ENCODE measurements at regions not wholly inside any gene's neighbourhood (a gene's known extent, or its start where the extent isn't known, plus 50 kb on each side); places are given as distances from the start of the nearest gene placed in this dataset.

DNA sequence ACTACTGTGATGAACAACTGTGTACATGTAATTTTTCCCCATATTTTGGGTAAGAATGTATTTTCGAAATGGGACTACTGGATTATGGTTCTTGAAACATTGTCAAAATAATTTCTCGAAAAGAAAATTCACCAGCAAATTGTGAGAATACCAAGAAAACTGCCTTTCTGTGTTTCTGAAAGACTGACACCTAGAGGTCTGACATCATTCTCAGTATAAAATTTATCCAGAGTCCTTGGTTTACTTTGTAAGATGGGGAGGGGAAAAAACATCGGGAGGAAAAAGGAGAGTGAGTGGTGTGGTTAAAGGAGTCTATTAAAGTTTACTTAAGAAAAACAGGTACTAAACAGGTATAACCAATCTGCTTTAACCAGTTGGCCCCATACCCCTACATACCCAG is 149.2 kb downstream of the CEP120 start:
- H3K27me3 ChIP-seq (ENCODE audit: control insufficient read depth, insufficient read depth, low read length) = no peaks in the 10 kb centered on the region
- WGBS (ENCODE audit: insufficient coverage, low lambda C conversion rate) = 70% methylated on average over 2 of the region's 3 CpGs
- DNase-seq = no peak
- no peaks in the 10 kb centered on the region for H3K36me3 ChIP-seq (ENCODE audit: control insufficient read depth, insufficient read depth, low read length)
- no peaks in the 10 kb centered on the region for H3K9me3 ChIP-seq (ENCODE audit: control insufficient read depth, low read depth, low read length)
- no peaks in the 10 kb centered on the region for H3K4me1 ChIP-seq (ENCODE audit: control insufficient read depth, insufficient read depth, low read length)
- no peak overlapping the region for H3K27ac ChIP-seq (ENCODE audit: low read length)
- H3K4me3 ChIP-seq (ENCODE audit: low read length) = no peak overlapping the region

DNA sequence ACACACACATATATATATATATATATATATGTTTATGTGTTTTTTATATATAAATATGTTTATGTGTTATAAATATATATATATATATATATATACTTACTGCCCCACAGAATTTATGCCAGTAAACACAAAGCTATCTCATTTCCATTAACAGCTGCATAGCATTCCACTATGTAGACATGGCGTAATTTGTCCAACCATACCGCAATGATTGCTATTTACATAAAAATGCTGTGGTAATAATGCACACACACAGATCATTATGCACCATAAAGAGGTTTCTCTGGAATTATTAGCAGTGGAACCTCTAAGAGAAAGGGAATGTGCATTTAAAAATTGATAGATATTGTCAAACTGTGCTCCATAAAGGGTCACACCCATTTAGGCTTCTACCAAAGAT is 150.1 kb downstream of the CEP120 start:
- no peaks in the 10 kb centered on the region for H3K4me1 ChIP-seq (ENCODE audit: control insufficient read depth, insufficient read depth, low read length)
- H3K36me3 ChIP-seq (ENCODE audit: control insufficient read depth, insufficient read depth, low read length) = no peaks in the 10 kb centered on the region
- WGBS (ENCODE audit: insufficient coverage, low lambda C conversion rate) = no CpG with 5 or more reads among the region's 2 CpGs
- H3K27ac ChIP-seq (ENCODE audit: low read length) = no peak overlapping the region
- H3K4me3 ChIP-seq (ENCODE audit: low read length) = no peak overlapping the region
- no peak for DNase-seq
- H3K9me3 ChIP-seq (ENCODE audit: control insufficient read depth, low read depth, low read length) = no peaks in the 10 kb centered on the region
- H3K27me3 ChIP-seq (ENCODE audit: control insufficient read depth, insufficient read depth, low read length) = no peaks in the 10 kb centered on the region

DNA sequence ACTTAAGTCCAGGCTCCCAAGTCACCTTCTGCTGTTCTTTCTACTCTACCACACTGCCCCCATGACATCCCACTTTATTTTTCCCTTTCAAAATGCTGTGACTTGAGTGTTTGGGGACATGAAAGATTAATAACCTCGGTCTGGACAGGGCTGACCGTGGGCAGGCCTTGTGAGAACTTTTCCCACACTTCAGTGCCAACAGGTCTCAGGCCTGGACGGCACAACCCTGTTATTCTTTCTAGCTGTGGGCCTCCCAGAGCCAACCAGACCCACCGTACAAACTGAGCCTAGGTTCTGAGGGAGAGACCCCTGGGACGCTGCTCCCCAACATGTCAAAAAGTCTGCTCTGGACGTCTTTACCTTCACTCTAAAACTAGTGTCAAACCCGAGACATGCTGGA is 153.4 kb downstream of the CEP120 start:
- Histone ChIP-seq H3K4me1 (ENCODE audit: control insufficient read depth, insufficient read depth, low read length) (no peaks in the 10 kb centered on the region), H3K36me3 (ENCODE audit: control insufficient read depth, insufficient read depth, low read length) (no peaks in the 10 kb centered on the region), H3K4me3 (ENCODE audit: low read length) (no peak overlapping the region), H3K9me3 (ENCODE audit: control insufficient read depth, low read depth, low read length) (no peaks in the 10 kb centered on the region), H3K27me3 (ENCODE audit: control insufficient read depth, insufficient read depth, low read length) (no peaks in the 10 kb centered on the region), H3K27ac (ENCODE audit: low read length) (no peak overlapping the region)
- no peak for DNase-seq
- 86% methylated on average over 1 of the region's 7 CpGs for WGBS (ENCODE audit: insufficient coverage, low lambda C conversion rate)

DNA sequence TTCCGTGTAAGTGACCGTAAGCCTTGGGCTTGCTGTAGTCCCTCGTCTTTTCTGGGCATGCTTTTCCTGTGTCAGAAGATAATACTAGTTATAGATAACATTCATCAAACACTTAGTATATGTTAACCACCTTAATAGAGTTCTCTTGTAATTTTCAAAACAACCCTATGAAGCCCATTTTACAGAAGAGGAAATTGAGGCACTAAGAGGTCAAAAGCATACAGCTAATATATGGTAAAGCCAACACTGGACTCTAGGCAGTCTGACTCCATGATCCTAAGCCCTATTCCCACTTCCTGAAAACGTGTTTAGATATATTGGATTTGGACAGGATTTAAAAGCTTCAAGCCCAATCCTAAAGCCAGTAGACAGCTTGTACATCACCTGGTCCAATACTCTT is 153.8 kb downstream of the CEP120 start:
- no peaks in the 10 kb centered on the region for H3K9me3 ChIP-seq (ENCODE audit: control insufficient read depth, low read depth, low read length)
- H3K4me3 ChIP-seq (ENCODE audit: low read length) = no peak overlapping the region
- 100% methylated on average over 1 of the region's 4 CpGs for WGBS (ENCODE audit: insufficient coverage, low lambda C conversion rate)
- H3K27me3 ChIP-seq (ENCODE audit: control insufficient read depth, insufficient read depth, low read length) = no peaks in the 10 kb centered on the region
- no peak overlapping the region for H3K27ac ChIP-seq (ENCODE audit: low read length)
- no peak for DNase-seq
- H3K4me1 ChIP-seq (ENCODE audit: control insufficient read depth, insufficient read depth, low read length) = no peaks in the 10 kb centered on the region
- H3K36me3 ChIP-seq (ENCODE audit: control insufficient read depth, insufficient read depth, low read length) = no peaks in the 10 kb centered on the region

DNA sequence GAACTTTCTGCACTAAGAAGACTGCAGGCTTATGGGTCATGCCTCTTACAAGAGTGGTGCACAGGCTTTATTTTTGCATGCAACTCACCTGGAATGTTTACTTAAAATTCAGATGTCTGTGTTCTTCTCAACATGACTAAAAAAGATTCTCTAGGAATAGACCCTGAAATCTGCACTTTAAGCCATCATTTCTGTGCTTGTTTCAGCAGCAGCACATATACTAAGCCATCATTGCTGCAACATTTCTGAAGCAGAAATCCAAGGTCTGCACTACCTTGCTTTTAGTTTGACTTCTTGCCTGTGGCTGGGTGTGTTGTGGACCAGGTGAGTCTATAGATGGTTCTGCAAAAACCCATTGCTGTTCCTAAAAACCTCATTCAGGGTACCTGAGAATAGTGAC is 156.8 kb downstream of the CEP120 start:
- Histone ChIP-seq H3K27me3 (ENCODE audit: control insufficient read depth, insufficient read depth, low read length) (no peaks in the 10 kb centered on the region), H3K4me1 (ENCODE audit: control insufficient read depth, insufficient read depth, low read length) (no peaks in the 10 kb centered on the region), H3K27ac (ENCODE audit: low read length) (no peak overlapping the region), H3K9me3 (ENCODE audit: control insufficient read depth, low read depth, low read length) (no peaks in the 10 kb centered on the region), H3K36me3 (ENCODE audit: control insufficient read depth, insufficient read depth, low read length) (no peaks in the 10 kb centered on the region), H3K4me3 (ENCODE audit: low read length) (no peak overlapping the region)
- no peak for DNase-seq

DNA sequence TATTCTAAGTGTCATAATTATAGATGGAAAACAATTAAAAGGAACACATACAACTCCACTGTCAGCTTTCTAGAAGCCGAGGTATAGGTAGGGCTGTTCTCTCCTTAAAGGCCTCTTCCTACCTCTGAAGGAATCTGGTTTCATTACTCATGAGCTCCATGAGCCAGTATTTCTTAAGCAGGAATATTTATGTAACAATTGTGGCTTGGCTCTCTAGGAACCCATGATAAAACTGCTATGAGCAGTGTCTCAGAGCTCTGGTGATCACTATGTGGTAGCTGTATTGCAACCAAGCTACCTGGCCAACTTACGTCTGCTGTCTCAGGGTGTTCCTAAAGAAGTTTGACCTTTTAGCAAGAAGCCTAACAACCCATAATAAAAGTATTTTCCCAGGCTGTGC is 157.7 kb downstream of the CEP120 start:
- H3K4me3 ChIP-seq (ENCODE audit: low read length) = no peak overlapping the region
- WGBS (ENCODE audit: insufficient coverage, low lambda C conversion rate) = no CpG with 5 or more reads among the region's 2 CpGs
- DNase-seq = no peak
- H3K36me3 ChIP-seq (ENCODE audit: control insufficient read depth, insufficient read depth, low read length) = no peaks in the 10 kb centered on the region
- no peaks in the 10 kb centered on the region for H3K27me3 ChIP-seq (ENCODE audit: control insufficient read depth, insufficient read depth, low read length)
- H3K27ac ChIP-seq (ENCODE audit: low read length) = no peak overlapping the region
- no peaks in the 10 kb centered on the region for H3K4me1 ChIP-seq (ENCODE audit: control insufficient read depth, insufficient read depth, low read length)
- H3K9me3 ChIP-seq (ENCODE audit: control insufficient read depth, low read depth, low read length) = no peaks in the 10 kb centered on the region

DNA sequence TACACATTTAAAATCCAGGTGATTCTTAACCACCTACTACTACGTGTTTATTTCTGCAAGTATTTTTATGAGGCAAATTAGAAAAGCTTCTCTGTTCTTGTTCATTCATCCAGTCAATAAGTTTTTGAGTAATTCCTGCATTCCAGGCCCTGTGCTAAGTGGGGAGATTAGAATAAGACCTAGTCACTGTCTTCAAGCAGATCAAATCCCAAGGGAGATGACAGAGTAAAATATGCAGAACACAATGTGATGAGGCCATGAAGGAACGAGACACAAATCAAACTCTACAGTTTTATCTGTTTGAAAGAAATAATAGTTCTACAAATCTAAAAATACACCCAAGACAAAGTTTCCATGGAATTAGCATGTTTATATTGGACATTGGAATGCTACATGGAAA is 158.8 kb downstream of the CEP120 start:
- Histone ChIP-seq H3K27me3 (ENCODE audit: control insufficient read depth, insufficient read depth, low read length) (no peaks in the 10 kb centered on the region), H3K9me3 (ENCODE audit: control insufficient read depth, low read depth, low read length) (no peaks in the 10 kb centered on the region), H3K4me3 (ENCODE audit: low read length) (no peak overlapping the region), H3K4me1 (ENCODE audit: control insufficient read depth, insufficient read depth, low read length) (no peaks in the 10 kb centered on the region), H3K36me3 (ENCODE audit: control insufficient read depth, insufficient read depth, low read length) (no peaks in the 10 kb centered on the region), H3K27ac (ENCODE audit: low read length) (no peak overlapping the region)
- WGBS (ENCODE audit: insufficient coverage, low lambda C conversion rate) = no CpG with 5 or more reads among the region's 2 CpGs
- DNase-seq = no peak

DNA sequence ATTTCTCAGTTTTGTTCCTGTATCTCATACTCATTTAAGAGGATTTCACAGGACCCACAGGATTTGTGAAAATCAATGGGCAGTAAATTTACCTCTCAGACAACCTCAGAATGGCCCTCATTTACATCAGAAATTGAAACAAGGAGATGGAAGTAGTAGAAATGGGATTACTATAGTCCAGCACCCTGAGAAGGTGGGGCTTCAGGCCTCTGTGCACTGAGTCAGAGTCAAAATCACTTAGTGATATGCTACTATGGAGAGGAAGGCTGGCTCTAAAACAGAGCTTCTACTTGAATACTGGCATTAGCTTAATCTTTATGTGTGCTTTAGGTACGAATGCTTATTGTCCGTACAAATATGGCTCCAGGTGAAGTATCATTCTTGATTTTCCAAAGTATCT is 159.3 kb downstream of the CEP120 start:
- 100% methylated on average over 1 of the region's 2 CpGs for WGBS (ENCODE audit: insufficient coverage, low lambda C conversion rate)
- Histone ChIP-seq H3K36me3 (ENCODE audit: control insufficient read depth, insufficient read depth, low read length) (no peaks in the 10 kb centered on the region), H3K27ac (ENCODE audit: low read length) (no peak overlapping the region), H3K4me3 (ENCODE audit: low read length) (no peak overlapping the region), H3K27me3 (ENCODE audit: control insufficient read depth, insufficient read depth, low read length) (no peaks in the 10 kb centered on the region), H3K4me1 (ENCODE audit: control insufficient read depth, insufficient read depth, low read length) (no peaks in the 10 kb centered on the region), H3K9me3 (ENCODE audit: control insufficient read depth, low read depth, low read length) (no peaks in the 10 kb centered on the region)
- DNase-seq = no peak

DNA sequence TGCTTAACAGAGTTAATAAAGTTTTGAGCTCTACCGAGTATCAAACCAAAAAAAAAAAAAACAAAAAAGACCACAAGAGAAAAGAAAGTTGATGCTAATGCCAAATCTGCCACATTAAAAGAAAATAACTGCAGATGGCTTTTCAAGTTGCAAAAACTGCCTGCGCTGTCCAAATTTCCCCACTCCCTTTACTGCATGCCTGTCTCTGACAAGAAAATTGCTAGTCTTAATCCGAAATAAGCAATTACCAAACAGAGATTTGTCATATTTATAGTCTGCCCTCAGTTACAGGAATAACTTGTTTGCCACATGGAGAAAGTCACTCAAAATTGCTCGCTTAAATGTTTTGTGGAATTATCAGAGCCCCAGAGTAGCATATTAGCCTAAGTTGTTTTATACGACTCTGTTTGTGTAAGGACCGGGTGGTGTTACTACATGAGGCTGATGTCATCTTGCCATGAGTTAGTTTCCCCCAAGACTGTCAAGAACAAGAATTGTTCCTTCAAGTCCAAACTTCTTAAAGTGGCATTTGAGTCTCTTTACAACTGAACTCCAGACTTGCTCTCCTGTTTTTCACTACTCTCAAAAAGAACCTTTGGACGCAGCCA is 160.9 kb downstream of the CEP120 start:
- DNase-seq = no peak
- H3K4me1 ChIP-seq (ENCODE audit: control insufficient read depth, insufficient read depth, low read length) = no peaks in the 10 kb centered on the region
- H3K27ac ChIP-seq (ENCODE audit: low read length) = no peak overlapping the region
- 60% methylated on average over 2 of the region's 7 CpGs for WGBS (ENCODE audit: insufficient coverage, low lambda C conversion rate)
- H3K27me3 ChIP-seq (ENCODE audit: control insufficient read depth, insufficient read depth, low read length) = no peaks in the 10 kb centered on the region
- no peak overlapping the region for H3K4me3 ChIP-seq (ENCODE audit: low read length)
- H3K9me3 ChIP-seq (ENCODE audit: control insufficient read depth, low read depth, low read length) = no peaks in the 10 kb centered on the region
- H3K36me3 ChIP-seq (ENCODE audit: control insufficient read depth, insufficient read depth, low read length) = no peaks in the 10 kb centered on the region

DNA sequence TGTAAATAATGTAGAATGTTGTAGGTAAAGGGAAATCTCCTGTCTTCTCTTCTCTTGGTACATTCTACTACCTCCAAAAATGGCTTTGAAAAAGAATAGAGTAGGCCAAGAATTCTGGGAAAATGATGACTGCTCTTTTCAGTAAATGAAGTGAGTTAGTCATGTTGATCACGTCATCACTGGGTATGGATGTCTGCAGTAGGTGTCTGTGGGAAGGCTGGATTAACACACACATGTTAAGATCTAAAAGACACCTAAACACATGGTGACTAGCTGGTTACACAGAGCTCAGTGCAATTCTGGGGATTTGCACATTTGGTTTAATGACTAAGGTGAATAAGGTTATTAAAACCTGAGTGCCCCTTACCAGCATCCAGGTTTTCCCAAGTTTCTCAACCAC is 161.5 kb downstream of the CEP120 start:
- H3K27ac ChIP-seq (ENCODE audit: low read length) = no peak overlapping the region
- H3K27me3 ChIP-seq (ENCODE audit: control insufficient read depth, insufficient read depth, low read length) = no peaks in the 10 kb centered on the region
- no peaks in the 10 kb centered on the region for H3K4me1 ChIP-seq (ENCODE audit: control insufficient read depth, insufficient read depth, low read length)
- WGBS (ENCODE audit: insufficient coverage, low lambda C conversion rate) = no CpG with 5 or more reads among the region's 1 CpG
- H3K36me3 ChIP-seq (ENCODE audit: control insufficient read depth, insufficient read depth, low read length) = no peaks in the 10 kb centered on the region
- no peak for DNase-seq
- no peak overlapping the region for H3K4me3 ChIP-seq (ENCODE audit: low read length)
- H3K9me3 ChIP-seq (ENCODE audit: control insufficient read depth, low read depth, low read length) = no peaks in the 10 kb centered on the region

DNA sequence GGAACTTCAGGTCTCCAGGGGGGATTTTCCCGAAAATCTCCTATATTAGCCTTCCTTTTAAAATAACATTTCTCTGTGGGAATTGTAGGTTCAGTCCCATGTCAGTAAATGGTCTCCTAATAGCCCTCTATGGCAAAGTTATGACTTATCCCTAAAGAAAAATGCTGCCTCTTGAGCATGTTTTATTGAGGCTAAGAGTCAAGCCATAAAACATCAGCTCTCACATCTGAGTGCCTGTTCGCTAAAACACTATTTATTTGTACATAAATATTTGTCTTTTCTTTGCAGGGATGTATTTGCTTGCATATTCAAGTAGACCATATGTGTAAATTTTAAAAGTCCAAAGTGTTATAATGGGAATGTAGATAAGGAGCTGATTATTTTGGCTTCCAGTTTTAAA is 160.4 kb downstream of the PRDM6 start:
- Histone ChIP-seq H3K36me3 (ENCODE audit: control insufficient read depth, insufficient read depth, low read length) (no peaks in the 10 kb centered on the region), H3K27me3 (ENCODE audit: control insufficient read depth, insufficient read depth, low read length) (no peaks in the 10 kb centered on the region), H3K4me1 (ENCODE audit: control insufficient read depth, insufficient read depth, low read length) (no peaks in the 10 kb centered on the region), H3K4me3 (ENCODE audit: low read length) (no peak overlapping the region), H3K27ac (ENCODE audit: low read length) (no peak overlapping the region), H3K9me3 (ENCODE audit: control insufficient read depth, low read depth, low read length) (no peaks in the 10 kb centered on the region)
- 29% methylated on average over 1 of the region's 2 CpGs for WGBS (ENCODE audit: insufficient coverage, low lambda C conversion rate)
- DNase-seq = no peak
